GM18868 (cell line): ENCODE measurements at regions not wholly inside any gene's neighbourhood (a gene's known extent, or its start where the extent isn't known, plus 50 kb on each side); places are given as distances from the start of the nearest gene placed in this dataset.
"Not testable (repeated sequence)": the region's sequence is repeated elsewhere in the genome, so short reads cannot be mapped to it uniquely, and the experiment has no call there.

Source experiments
- ATAC-seq: cut with Tn5 transposase; IDR thresholded peaks from one replicate; pipeline ENCODE4 v1.9.1; 2021; ENCODE audit warnings: mild to moderate bottlenecking, moderate library complexity; ENCODE audit not compliant: unreplicated experiment

DNA sequence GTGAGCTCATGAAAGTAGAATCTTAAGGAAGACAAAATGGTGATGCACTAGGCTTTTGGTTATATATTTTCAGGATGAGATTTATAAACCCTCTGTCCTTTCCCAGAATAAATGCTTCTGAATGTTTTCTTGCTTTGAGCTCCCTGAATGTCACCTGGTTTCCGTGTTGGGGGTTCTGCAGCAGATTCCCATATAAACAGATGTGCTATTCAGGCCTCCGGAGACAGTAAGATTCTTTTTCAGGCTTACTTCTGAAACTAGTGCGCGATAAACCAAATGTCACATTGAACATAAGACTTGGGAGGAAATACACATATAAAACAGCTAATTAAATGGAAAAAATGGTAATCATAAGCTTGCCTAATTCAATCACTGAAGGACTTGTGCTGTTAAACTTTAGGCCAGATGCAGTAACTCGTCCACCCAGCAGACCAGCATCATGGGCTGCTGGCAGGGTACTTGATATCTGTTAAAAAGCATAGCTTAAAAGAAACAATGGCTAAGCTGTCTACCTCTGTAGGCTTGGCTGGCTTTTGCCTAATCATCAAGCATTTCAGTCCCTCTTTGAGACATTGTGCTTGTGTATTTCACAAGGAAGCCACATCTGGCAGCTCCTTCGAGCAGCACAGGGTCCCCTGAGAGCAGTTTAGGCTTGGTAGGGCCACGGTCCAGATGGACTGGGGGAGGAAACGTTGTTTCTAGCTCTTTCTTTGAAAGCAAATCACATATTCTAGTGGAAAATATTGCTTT, 281.2 kb upstream of the KIAA1217 start:
- no peak for ATAC-seq

DNA sequence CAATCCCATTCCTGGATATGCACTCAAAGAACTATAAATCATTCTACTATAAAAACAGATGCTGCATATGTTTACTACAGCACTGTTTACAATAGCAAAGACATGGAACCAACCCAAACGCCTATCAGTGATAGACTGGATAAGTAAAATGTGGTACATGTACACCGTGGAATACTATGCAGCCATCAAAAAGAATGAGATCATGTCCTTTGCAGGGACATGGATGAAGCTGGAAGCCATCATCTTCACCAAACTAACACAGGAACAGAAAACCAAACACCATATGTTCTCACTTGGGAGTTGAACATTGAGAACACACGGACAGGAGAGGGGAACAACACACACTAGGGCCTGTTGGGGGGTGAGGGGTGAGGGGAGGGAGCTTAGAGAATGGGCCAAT, 274.9 kb upstream of the KIAA1217 start:
- not testable (repeated sequence) for ATAC-seq

- ATAC-seq, result no peak
Measured at GRCh38 chr10:23945845-23946244, 263.1 kb upstream of the KIAA1217 start.

DNA sequence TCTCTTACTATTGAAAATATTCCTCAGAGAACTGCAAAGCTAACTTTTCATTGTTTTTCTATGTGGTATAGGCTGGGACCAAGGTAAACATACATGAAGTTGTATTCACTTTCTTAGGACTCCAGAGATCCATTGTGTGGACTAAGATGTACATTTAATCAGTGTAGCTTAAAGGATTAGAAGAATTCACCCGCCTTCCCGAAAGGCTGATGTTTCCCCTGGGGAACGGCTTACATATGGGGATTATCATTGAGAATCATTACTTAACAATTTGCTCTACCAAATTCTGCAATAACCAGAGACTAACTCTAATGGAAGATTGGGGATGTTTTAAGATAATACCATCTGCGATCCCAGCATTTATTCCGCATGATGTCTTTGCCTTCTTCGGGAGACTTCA, 257.1 kb upstream of the KIAA1217 start:
- no peak for ATAC-seq

DNA sequence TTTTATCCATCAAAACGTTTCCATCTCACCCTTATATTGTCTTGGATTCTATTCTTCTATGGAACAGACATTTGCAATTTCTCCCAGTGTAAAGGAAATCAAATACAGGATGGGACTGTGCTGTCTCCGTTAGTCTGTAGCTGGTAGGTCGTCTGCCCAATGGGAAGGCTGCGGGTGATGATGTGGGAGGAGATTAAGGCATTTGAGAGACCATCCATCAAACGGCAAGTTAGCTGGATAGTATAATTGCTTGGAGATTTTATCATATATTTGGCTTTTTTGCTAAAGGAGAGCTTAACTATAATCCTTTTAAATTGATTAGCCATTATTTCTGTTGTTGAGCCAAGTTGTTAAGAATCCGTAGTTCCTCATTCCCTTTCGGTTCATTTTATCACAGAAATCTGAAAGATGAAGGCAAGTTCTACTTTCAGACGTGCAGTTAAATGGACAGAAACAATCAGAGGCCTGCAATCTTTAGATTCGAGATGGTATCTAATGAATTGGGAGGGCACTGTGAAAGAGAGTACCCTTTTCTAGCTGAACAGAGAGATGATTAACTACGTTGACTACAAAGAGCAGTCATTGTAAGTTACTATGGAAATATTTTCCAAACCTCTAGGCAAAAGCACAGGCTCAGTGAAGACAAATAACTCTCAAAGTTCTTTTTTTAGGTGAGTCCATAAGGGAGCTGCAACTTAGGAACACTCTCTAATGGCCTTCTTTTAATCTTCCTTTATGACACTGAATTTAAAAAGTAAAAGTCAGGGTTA, 253.3 kb upstream of the KIAA1217 start:
- no peak for ATAC-seq

DNA sequence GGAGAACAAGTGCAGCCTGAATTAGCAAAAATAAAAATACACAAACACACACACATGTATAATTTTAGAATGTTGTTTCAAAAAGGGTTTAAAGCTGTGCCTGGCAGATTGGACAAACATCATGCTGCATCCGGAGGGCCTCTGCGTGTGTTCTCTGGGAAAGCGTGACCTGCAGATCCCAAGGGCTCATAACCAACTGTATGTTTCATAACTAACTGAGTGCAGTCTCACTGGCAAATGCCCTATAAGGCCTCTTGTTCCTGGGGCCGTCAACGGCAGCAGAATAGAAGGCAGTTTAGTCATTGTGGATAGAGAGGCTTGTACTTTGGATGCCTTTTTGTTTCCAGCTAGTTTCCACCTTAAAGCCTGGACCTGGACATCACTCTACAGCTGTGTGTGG, 243.8 kb upstream of the KIAA1217 start:
- no peak for ATAC-seq

DNA sequence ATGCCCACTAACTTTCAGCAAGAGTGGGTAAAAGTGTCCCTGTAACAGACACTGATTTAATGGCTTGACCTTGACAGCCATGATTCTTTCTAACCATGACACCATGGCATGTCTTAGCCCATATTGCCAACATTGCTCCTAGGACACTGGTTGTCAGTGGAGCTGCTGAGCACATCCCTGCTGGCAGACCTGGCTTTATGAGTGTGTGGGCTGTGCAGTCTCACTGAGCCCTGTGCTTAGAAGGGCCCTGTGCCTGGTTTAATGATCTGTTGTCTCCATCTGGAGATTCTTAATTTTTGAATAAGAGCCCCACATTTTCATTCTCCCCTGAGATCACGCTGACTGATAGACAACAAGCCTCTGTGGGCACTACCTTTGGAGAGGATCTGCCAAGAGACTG, 243.1 kb upstream of the KIAA1217 start:
- no peak for ATAC-seq

GRCh38 chr10:23966504-23967051, 242.4 kb upstream of the KIAA1217 start:
- ATAC-seq, result no peak

DNA sequence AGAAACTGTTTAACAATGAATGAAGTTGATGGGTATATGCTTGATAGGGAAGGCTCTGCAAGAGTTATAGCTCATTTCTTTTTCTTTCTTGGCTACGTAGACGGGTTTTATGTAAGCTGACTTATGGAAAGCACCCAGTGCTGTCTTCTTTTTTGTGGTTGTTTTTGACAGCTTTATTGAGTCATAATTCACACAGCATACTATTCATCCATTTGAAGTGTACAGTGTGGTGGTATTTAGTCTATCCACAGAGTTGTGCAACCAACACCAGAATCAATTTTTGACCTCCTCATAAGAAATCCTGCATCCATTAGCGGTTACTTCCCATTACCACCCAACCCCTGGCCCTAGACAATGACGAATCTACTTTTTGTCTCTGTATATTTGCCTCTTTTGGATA, 240.6 kb upstream of the KIAA1217 start:
- peak; percentile 67 for ATAC-seq

DNA sequence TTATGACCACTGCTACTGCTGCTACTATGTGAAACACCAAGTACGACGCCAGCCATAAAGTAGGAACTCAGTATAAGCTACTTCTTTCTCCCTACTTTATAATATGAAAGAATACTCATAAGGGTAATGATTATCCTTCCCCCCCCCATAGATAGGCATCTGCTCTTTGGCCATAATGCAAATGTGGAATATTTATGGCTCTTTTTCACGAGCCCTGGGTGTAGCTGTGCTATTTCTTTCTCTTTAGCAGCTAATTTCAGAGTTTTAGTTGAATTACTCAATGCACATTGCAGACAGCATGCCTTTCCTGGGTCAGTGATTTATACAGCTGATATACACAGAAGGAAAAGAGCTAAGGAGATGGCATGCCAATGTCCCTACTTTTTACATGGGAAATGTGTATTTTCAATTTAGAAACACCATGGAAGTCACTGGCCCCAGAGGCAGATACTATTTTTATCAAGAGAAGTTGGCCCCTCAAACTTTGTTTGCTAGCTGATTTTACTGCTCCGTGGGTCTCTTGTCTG, 234.1 kb upstream of the KIAA1217 start:
- no peak for ATAC-seq

DNA sequence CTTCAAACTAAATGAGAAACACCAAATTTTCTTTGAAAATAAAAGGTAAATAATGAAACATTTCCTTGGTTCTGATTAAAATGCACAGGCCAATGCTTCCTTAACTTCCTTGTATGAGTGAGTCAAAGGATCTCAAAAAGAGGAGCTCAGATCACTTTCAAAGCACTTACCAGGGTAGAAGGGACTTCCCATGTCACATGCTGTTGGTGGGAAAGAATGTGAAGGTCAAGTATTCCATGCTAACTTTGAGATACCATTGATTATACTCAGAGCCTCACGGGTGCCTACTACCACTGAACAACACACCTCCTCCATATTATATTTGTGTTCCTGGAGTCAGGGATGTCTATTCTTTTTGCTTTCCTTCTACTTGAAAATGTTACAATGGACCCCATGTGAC, 233.5 kb upstream of the KIAA1217 start:
- ATAC-seq, result no peak

- no peak for ATAC-seq
Measured at GRCh38 chr10:23976275-23976674, 232.7 kb upstream of the KIAA1217 start.

GRCh38 chr10:23978317-23978716, 230.6 kb upstream of the KIAA1217 start:
- ATAC-seq, result no peak

- ATAC-seq, result no peak
Measured at GRCh38 chr10:23980094-23980493, 228.8 kb upstream of the KIAA1217 start.

DNA sequence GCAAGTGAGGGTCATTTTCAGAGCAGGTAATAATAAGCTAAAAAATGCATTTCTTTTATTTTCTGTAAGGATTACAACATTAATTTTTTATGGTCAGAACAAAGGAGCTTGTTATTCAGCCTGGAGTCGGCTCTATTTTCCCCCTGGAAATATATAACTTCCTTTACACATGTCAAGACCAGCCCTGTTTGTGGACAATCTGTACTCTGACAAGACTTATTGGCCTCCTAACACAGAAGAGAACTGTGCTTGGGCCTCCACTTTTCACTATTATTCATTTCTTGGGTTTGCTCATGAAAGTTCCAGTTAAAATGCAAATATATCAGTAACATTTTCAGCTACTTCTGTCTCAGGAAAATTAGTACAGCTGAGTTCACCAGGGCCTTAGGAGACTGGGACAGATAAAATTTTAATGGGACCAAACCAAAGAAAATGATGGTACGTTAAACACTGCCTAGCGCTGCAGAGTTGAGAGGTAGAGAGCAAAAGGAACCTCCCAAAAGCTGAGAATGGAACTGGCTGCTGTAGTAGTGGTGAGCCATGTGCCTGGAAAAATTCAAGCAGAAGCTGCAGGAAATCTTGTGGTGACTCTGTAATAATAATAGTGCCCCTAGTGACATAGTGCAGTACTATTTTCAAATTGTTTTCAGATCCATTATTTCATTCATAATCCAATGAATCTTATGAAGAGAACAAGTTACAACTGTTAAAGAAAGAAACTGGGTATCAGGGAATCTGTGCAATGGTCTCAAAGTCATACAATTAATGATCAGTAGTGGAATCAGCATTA, 227.2 kb upstream of the KIAA1217 start:
- no peak for ATAC-seq

DNA sequence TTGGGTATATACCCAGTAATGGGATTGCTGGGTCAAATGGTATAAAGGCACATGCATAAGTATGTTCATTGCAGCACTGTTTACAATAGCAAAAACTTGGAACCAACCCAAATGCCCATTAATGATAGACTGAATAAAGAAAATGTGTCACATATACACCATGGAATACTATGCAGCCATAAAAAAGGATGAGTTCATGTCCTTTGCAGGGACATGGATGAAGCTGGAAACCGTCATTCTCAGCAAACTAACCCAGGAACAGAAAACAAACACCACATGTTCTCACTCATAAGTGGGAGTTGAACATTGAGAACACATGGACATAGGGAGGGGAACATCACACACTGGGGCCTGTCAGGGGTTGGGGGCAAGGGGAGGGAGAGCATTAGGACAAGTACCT, 224.5 kb upstream of the KIAA1217 start:
- ATAC-seq, result not testable (repeated sequence)

DNA sequence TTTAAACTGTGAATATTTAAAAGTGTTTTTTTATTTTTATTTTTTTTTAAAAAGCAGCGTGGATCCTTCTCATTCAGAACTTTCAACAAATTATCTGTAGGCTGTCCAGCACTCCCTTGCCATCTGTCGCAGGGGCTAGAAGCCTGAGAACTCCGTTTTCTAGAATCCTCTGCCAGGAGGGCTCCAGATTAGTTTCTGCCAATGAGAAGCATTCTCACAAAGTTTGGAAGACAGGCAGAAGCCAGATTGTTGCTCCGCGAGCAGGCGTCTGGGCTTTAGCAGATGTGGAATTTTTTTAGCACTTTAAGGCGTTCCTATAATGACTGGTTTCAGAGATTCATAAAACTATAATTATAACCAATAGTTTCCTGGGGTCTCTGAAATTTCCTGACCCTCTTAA, 220.9 kb upstream of the KIAA1217 start:
- no peak for ATAC-seq

GRCh38 chr10:23994459-23995046, 214.4 kb upstream of the KIAA1217 start:
- ATAC-seq, result peak; percentile 75

DNA sequence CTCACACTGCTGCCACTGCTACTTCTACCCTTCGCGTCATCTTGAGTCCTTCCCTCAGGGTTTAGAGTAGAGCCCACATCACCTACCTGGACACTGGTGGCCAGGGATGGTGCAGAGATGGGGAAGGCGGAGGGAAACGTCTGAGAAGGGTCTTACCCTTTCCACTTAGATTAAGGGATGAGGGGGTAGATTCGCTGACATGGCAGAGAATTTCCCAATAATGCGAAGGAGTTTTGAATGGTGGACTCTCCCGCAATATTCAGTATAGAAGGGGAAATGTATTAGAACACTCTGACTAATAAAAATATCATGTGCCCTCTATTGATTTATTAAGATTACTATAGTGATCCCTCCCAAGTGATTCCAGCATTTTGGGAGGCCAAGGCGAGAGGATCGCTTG, 209.5 kb upstream of the KIAA1217 start:
- ATAC-seq, result no peak

GRCh38 chr10:24000271-24000813, 208.6 kb upstream of the KIAA1217 start:
- no peak for ATAC-seq
